Hepatocyte (in vitro differentiated cells): ENCODE measurements at regions not wholly inside any gene's neighbourhood (a gene's known extent, or its start where the extent isn't known, plus 50 kb on each side); places are given as distances from the start of the nearest gene placed in this dataset.

Experiments used
- DNase-seq: peaks from one replicate; pipeline ENCODE4 v3.0.0-alpha.2; 2016; ENCODE audit warnings: low spot score
- H2AFZ ChIP-seq: fragments of 200-600 bp; sonication (generic); 2 replicates; pipeline ENCODE4 v1.6.0; 2016; ENCODE audit warnings: antibody characterized with exemption, mild to moderate bottlenecking
- H3K27ac ChIP-seq: fragments of 200-600 bp; sonication (generic); 2 replicates; pipeline ENCODE4 v1.5.1; 2016; ENCODE audit warnings: mild to moderate bottlenecking
- H3K27me3 ChIP-seq: fragments of 200-600 bp; sonication (generic); 2 replicates; pipeline ENCODE4 v1.6.1; 2016
- H3K36me3 ChIP-seq: fragments of 200-600 bp; sonication (generic); replicated peaks from 2 replicates; pipeline ENCODE4 v1.5.1; 2016; ENCODE audit warnings: low read depth; ENCODE audit not compliant: insufficient read depth
- H3K4me1 ChIP-seq: fragments of 200-600 bp; sonication (generic); 2 replicates; pipeline ENCODE4 v1.5.1; 2016; ENCODE audit warnings: mild to moderate bottlenecking, moderate library complexity; ENCODE audit not compliant: insufficient read depth
- H3K4me2 ChIP-seq: fragments of 200-600 bp; sonication (generic); 2 replicates; pipeline ENCODE4 v1.6.0; 2016
- H3K4me3 ChIP-seq: fragments of 200-600 bp; sonication (generic); 2 replicates; pipeline ENCODE4 v1.5.1; 2016; ENCODE audit warnings: mild to moderate bottlenecking
- H3K79me2 ChIP-seq: fragments of 200-600 bp; sonication (generic); 2 replicates; pipeline ENCODE4 v1.6.0; 2017; ENCODE audit warnings: mild to moderate bottlenecking
- H3K9me2 ChIP-seq: fragments of 200-600 bp; sonication (generic); replicated peaks from 2 replicates; pipeline ENCODE4 v1.6.0; 2017; ENCODE audit warnings: mild to moderate bottlenecking; ENCODE audit not compliant: insufficient read depth
- H3K9me3 ChIP-seq: fragments of 200-600 bp; sonication (generic); 2 replicates; pipeline ENCODE4 v1.5.1; 2016; ENCODE audit warnings: low read depth, mild to moderate bottlenecking
- H4K20me1 ChIP-seq: fragments of 200-600 bp; sonication (generic); 2 replicates; pipeline ENCODE4 v1.6.0; 2016; ENCODE audit warnings: mild to moderate bottlenecking; ENCODE audit not compliant: insufficient read depth, poor library complexity, severe bottlenecking
- EZH2 ChIP-seq: fragments of 200-600 bp; sonication (generic); IDR thresholded peaks from 2 replicates; pipeline ENCODE4 v1.6.1; 2016; ENCODE audit warnings: antibody characterized with exemption, mild to moderate bottlenecking, borderline replicate concordance
- EZH2phosphoT487 ChIP-seq: fragments of 200-600 bp; sonication (generic); IDR thresholded peaks from one replicate; pipeline ENCODE4 v1.6.1; 2018; ENCODE audit warnings: antibody characterized with exemption, mild to moderate bottlenecking, low read depth, moderate library complexity; ENCODE audit not compliant: unreplicated experiment, severe bottlenecking
- WGBS: methylation state at CpG from one replicate; pipeline ENCODE4 v1.1.6; 2016; ENCODE audit warnings: low lambda C conversion rate; ENCODE audit errors: missing lambda C conversion rate; 5-methylcytosine and 5-hydroxymethylcytosine counted together
- TF ChIP-seq, protein P1 (sequence below): fragments of 200-600 bp; sonication (generic); IDR thresholded peaks from 2 replicates; pipeline ENCODE4 v1.5.1; 2016; ENCODE audit warnings: antibody characterized with exemption, mild to moderate bottlenecking; ENCODE audit not compliant: poor library complexity

GRCh38 chr4:45385306-45385705 lies 659.0 kb upstream of the GNPDA2 start:
- no peaks in the 10 kb centered on the region for H4K20me1 ChIP-seq
- H3K9me2 ChIP-seq: no peaks in the 10 kb centered on the region
- H3K27me3 ChIP-seq: no peaks in the 10 kb centered on the region
- no peaks in the 10 kb centered on the region for H3K9me3 ChIP-seq
- no peak overlapping the region for H3K4me3 ChIP-seq
- no peaks in the 10 kb centered on the region for H3K36me3 ChIP-seq
- no peak overlapping the region for H2AFZ ChIP-seq
- DNase-seq: no peak
- no peaks in the 10 kb centered on the region for H3K79me2 ChIP-seq
- TF ChIP-seq EZH2phosphoT487: no peak
- no peak for TF ChIP-seq EZH2
- TF ChIP-seq, protein P1, sequence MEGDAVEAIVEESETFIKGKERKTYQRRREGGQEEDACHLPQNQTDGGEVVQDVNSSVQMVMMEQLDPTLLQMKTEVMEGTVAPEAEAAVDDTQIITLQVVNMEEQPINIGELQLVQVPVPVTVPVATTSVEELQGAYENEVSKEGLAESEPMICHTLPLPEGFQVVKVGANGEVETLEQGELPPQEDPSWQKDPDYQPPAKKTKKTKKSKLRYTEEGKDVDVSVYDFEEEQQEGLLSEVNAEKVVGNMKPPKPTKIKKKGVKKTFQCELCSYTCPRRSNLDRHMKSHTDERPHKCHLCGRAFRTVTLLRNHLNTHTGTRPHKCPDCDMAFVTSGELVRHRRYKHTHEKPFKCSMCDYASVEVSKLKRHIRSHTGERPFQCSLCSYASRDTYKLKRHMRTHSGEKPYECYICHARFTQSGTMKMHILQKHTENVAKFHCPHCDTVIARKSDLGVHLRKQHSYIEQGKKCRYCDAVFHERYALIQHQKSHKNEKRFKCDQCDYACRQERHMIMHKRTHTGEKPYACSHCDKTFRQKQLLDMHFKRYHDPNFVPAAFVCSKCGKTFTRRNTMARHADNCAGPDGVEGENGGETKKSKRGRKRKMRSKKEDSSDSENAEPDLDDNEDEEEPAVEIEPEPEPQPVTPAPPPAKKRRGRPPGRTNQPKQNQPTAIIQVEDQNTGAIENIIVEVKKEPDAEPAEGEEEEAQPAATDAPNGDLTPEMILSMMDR: no peak
- H3K4me2 ChIP-seq: no peak overlapping the region
- H3K27ac ChIP-seq: no peak overlapping the region
- no peaks in the 10 kb centered on the region for H3K4me1 ChIP-seq

DNA sequence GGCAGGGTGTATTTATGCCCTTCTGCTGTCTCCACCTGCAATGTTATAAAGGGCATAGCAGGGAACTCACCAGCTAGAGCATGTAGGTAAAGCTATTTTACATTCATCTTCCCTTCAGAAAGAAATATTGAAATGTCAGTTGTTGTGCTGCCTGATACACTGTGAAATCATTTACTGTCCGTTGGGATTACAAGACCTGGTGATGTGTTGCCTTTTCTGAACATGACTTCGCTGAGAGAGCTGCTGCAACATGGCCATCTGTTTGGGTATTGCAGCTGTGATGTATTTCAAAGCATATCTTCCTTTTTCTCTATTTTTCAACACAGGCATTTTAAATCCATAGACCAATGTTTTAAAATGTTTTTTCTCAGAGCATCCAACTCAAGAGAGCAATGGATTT lies 644.1 kb upstream of the GNPDA2 start:
- no peak overlapping the region for H3K27ac ChIP-seq
- no peaks in the 10 kb centered on the region for H3K27me3 ChIP-seq
- H4K20me1 ChIP-seq: no peaks in the 10 kb centered on the region
- H3K36me3 ChIP-seq: no peaks in the 10 kb centered on the region
- DNase-seq: no peak
- H3K4me1 ChIP-seq: no peaks in the 10 kb centered on the region
- H3K79me2 ChIP-seq: no peaks in the 10 kb centered on the region
- no peak overlapping the region for H3K4me3 ChIP-seq
- 82% methylated on average over 2 of the region's 2 CpGs for WGBS
- no peaks in the 10 kb centered on the region for H3K9me2 ChIP-seq
- no peaks in the 10 kb centered on the region for H3K9me3 ChIP-seq
- TF ChIP-seq EZH2phosphoT487 (no peak), EZH2 (no peak)
- TF ChIP-seq, protein P1: no peak
- no peak overlapping the region for H2AFZ ChIP-seq
- H3K4me2 ChIP-seq: no peak overlapping the region

DNA sequence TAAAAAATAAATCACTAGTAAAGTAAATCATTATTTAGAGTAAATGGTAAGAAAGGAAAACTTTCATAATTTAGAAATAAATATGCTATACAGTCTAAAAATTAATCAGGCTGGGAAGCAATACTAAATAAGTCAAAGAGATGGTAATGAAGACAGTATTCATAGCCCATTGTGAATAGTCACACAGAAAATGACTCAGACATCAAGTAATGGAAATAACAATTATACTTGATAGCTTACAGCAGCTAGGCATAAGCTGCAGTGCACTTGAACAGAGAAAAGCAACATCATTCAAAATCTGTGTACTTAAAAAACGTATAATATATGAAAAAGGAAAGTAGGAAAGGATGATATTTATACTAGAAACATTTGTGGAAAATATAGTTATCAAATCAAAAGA lies 642.5 kb upstream of the GNPDA2 start:
- TF ChIP-seq, protein P1: no peak
- TF ChIP-seq EZH2phosphoT487: no peak
- TF ChIP-seq EZH2: no peak
- Histone ChIP-seq H3K27me3 (no peaks in the 10 kb centered on the region), H3K9me2 (no peaks in the 10 kb centered on the region), H3K4me2 (no peak overlapping the region), H3K9me3 (no peaks in the 10 kb centered on the region), H3K27ac (no peak overlapping the region), H3K4me1 (no peaks in the 10 kb centered on the region), H3K79me2 (no peaks in the 10 kb centered on the region), H2AFZ (no peak overlapping the region), H4K20me1 (no peaks in the 10 kb centered on the region), H3K36me3 (no peaks in the 10 kb centered on the region), H3K4me3 (no peak overlapping the region)
- WGBS: 27% methylated on average over 1 of the region's 1 CpG
- no peak for DNase-seq

DNA sequence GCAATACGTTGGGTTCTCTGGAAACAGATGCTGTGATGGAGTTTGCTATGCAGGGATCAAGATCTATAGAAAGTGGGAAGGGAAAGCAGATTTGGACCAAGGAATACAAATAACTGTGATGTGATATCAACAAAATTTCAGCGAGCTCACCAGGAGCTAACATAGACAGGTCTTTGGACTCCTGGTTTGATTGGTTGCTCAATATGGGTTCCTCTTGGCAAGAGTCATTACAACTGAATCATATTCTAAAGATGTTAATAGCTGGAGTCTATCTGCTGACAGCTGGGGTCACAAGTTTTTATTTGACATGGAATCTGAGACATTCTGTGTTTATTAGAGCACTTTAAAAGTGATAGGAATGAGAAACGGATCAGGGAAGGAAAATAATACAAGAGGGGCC lies 637.6 kb upstream of the GNPDA2 start:
- 81% methylated on average over 3 of the region's 3 CpGs for WGBS
- TF ChIP-seq, protein P1: no peak
- TF ChIP-seq EZH2phosphoT487: no peak
- no peak for TF ChIP-seq EZH2
- H3K9me2 ChIP-seq: no peaks in the 10 kb centered on the region

More for the DNA sequence above, 637.6 kb upstream of the GNPDA2 start:
- no peak overlapping the region for H3K4me2 ChIP-seq
- no peaks in the 10 kb centered on the region for H3K9me3 ChIP-seq
- H3K4me1 ChIP-seq: no peaks in the 10 kb centered on the region
- no peaks in the 10 kb centered on the region for H3K27me3 ChIP-seq
- no peak overlapping the region for H3K4me3 ChIP-seq
- no peak for DNase-seq
- no peak overlapping the region for H3K27ac ChIP-seq
- no peaks in the 10 kb centered on the region for H3K36me3 ChIP-seq
- no peaks in the 10 kb centered on the region for H3K79me2 ChIP-seq
- no peak overlapping the region for H2AFZ ChIP-seq
- no peaks in the 10 kb centered on the region for H4K20me1 ChIP-seq
